Cardiac fibroblast (primary cell): ENCODE measurements at regions not wholly inside any gene's neighbourhood (a gene's known extent, or its start where the extent isn't known, plus 50 kb on each side); places are given as distances from the start of the nearest gene placed in this dataset.
"Not testable (repeated sequence)": the region's sequence is repeated elsewhere in the genome, so short reads cannot be mapped to it uniquely, and the experiment has no call there.

Source experiments
- DNase-seq, 2 donors: peaks; one replicate each; pipeline versions ENCODE4 v3.0.0 to v3.0.0-alpha.2; 2010; ENCODE audit warnings: low read depth in 2 of 2
- H3K4me3 ChIP-seq, 2 donors: replicated peaks in 1 of 2; 1 replicate in 1 of 2; 2 replicates in 1 of 2; pipeline ENCODE4 v1.5.1; 2011; ENCODE audit warnings: low read depth in 2 of 2, low read length in 2 of 2, mild to moderate bottlenecking in 2 of 2, moderate library complexity in 1 of 2

DNA sequence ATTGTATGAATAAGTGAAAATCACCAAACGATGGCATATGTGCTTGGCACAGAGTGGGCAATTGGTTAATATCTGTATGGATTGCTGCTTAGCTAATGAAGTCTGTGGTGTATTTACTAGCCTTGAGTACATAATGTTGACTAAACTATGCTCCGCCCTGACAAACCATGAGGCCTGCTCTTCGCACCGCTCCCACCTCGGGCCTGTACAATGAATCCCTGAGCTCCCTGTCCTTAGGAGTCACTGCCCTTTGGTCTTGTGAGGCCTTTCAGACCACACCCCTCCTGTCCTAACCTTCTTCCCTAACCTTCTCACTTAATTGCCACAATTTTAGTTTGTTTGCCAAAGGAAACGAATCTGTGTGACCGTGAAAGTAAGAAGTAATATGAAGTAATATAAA, 193.2 kb downstream of the POTED start:
- DNase-seq, H3K4me3 ChIP-seq: not testable (repeated sequence)
